HG03378 (cell line): ENCODE measurements at regions not wholly inside any gene's neighbourhood (a gene's known extent, or its start where the extent isn't known, plus 50 kb on each side); places are given as distances from the start of the nearest gene placed in this dataset.
"Not testable (repeated sequence)": the region's sequence is repeated elsewhere in the genome, so short reads cannot be mapped to it uniquely, and the experiment has no call there.

Experiments used
- ATAC-seq: cut with Tn5 transposase; IDR thresholded peaks from one replicate; pipeline ENCODE4 v1.9.1; 2021; ENCODE audit warnings: mild to moderate bottlenecking, moderate library complexity; ENCODE audit not compliant: unreplicated experiment

DNA sequence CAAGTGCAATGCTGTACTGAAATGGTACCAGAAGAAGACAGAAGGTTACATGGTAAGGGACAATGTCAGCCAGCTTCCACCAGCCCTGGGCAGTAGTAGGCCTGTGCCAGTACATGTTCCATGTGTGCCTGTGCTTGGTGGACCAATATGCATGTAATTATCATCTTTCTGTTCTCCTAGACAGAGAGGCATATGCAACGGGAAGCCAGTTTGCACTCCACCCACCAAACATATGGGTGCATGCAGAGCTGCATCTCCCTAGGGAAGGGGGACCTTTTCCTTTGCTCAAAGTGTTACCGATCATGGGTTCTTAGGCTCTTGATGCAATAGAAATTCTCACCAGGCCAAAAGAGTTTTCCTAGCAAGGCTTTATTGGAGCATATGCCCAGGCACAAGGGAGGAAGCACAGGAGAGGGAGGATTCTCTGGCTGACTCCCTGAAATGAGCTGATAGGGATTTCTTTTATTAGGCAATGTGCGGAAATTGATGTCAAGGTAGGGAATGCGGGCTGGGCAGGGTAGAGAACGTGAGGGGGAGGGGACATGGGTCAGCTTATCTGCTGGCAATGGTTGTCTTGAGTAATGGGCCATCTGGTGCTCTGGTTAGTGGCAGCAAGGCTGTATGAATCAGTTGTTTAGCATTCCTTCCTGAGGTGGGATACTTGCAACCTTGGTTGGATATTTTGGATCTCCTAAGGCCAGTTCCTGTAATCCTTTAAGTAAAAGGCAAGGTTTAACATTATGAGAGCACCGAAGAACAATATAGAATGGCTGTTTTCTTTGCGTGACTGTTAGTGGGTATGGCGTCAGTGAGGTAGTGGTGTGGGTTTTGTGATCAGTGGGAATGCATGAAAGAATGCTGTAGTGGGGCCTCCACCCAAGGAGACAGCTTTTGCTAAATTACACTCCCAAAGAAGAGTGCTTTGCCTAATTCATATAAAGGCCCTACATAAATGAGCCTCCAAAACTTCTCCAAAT, 102.5 kb downstream of the CDRT15L2 start:
- ATAC-seq = not testable (repeated sequence)

DNA sequence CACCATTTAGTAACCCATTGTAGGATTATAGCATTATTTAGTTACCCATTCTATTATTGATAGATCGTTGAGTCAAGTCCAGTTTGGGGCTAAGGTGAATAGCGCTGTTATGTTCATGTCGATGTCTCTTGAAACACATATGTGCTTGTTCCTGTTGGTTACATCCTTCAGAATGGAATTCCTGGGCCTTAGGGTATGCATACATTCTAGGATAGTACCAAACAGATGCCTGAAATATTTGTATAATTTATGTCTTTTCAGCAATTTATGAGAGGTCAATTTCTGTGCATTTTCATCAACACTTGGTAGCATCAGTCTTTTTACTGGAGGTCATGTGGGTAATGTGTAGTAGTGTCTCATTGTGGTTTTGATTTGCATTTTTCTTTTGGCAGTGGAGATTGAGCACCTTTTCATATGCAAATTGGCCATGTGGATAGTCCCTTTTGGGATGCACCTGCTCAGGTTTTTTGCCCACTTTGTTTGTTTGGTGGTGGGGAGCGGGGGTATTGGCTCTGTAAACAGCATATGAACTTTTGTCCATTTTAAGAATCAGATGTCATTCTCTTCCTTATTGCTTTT, 104.2 kb downstream of the CDRT15L2 start:
- not testable (repeated sequence) for ATAC-seq

DNA sequence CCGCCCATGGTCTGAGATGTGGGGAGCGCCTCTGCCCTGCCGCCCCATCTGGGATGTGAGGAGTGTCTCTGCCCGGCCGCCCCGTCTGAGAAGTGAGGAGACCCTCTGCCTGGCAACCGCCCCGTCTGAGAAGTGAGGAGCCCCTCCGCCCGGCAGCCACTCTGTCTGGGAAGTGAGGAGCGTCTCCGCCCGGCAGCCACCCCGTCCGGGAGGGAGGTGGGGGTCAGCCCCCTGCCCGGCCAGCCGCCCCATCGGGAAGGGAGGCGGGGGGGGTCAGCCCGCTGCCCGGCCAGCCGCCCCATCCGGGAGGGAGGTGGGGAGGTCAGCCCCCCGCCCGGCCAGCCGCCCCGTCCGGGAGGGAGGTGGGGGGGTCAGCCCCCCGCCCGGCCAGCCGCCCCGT, 105.5 kb downstream of the CDRT15L2 start:
- ATAC-seq = not testable (repeated sequence)

DNA sequence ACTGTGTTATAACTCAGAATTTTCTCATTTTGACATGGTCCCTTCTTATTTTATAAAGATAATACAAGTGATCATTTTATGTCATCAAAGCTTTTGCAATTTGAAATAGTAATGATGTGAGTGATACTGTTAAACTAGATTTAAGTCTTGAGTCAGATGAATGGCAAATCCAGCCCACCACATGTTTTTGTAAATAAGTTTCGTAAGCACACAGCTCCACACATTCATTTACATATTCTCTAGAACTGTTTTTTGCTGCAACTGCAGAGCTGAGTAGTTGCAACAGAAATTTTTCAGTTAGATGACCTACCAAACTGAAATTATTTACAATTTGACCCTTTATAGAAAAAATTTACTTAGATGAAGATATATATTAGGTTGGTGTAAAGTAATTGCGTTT, 108.1 kb downstream of the CDRT15L2 start:
- not testable (repeated sequence) for ATAC-seq

DNA sequence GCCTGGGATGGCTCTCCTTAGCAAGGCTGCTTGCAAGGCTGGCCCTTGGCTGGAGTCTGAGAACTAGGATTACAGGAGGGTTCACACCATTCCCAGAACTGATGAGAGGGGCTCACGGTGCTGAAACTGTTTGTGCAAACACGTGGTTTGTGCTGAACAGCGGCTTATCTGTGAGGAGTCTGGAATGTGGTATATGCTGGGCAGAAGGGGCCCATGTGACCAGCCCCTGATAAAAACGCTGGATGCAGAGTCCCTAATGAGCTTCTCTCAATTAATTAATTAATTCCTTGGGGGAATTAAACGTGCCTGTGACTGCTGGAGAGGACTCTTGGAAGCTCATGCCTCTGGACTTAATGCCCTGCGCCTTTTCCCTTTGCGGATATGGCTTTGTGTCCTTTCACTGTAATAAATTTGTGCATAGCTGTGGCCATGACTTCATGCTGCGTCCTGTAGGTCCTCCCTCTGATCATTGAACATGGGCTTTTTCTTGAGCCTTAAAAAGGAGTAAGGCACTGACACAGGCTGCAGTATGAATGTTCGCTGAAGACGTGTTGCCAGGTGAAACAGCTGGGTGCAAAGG, 109.7 kb downstream of the CDRT15L2 start:
- ATAC-seq = not testable (repeated sequence)

DNA sequence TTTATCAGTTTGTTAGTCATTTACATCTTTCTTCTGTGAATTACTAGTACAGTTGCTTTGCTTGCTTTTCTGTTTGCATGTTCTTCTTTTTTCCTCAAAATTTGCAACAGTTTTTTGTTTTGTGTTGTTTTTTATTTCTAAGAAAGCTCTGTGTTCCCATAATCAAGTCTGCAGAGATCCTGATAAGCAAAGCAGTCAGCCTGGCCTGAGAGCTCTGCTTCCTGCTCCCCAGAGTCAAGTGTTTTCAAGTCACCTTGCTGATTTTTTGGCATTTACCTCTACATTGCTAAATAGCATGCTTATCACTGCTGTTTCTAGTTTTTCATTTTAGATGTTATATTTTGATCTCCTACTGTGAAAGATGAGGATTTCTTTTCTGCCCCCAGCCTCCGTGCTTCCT, 113.2 kb downstream of the CDRT15L2 start:
- ATAC-seq = not testable (repeated sequence)

DNA sequence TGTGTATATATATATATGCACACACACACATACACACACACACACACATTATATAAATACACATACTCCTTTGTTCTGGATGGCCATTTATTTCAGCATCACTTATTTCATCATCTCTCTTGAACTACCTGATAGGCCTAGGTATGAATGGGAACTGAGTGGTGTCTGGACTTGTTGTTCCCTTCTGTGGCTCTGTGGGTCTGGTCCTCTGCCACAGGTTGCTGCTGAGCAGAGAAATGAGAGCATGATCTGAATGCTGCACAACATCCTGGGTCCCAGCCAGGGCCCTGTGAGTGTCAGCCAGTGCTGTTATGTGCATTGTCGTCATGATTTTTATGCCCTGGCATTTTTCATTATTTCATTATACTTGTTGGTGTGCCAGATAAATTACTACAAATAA, 116.3 kb downstream of the CDRT15L2 start:
- ATAC-seq = not testable (repeated sequence)

DNA sequence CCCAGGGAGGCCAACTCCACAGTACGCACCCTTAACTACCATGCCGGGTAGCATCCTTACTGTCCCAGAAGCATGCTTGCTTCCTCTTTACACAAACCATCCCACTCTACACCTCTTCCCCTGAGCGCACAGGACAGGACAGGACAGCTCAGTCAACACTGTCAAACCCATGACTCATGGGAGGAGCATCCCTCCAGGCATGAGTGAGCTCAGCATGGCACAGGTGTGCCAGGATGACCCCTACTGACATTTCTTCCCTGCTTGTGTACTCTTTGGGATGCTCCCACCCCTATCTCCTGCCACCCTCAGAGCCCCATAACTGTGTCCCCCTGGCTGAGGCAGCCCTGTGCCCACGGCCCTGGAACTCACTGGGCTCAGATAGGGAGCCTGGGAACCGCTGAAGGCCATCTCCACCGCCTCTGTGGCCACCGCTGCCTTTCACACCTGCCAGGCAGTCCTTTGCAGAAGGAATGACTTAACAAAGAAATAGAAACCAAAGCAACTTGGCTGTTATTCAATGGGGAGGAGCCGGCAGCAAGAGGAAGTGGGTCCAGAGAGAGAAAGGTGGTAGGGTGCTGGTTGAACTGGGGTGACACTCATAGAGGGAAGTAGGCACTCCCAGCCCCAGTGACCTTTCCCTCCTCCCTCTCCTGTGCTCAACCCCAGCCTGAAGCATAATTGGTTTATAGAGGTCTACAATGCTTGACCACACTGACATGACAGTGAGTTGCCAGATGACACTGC, 119.1 kb downstream of the CDRT15L2 start:
- peak; percentile 93 for ATAC-seq

DNA sequence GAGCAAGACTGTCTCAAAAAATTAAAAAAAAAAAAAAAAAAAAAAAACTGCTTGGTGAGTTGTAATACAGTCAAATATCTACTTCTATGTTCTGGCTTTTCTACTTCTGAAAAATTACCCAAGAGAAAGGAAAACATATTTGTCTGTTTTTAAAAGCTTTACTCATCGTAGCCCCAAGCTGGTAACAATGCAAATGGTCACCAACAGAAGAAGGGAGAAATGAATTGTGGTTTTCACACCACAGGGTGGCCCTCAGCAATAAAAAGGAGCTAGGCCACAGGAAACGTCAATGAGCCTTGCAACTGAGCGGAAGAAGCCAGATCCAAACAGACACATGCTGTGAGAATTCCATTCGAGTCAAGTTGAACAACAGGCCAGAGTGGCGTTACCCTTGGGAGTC, 121.0 kb downstream of the CDRT15L2 start:
- not testable (repeated sequence) for ATAC-seq

DNA sequence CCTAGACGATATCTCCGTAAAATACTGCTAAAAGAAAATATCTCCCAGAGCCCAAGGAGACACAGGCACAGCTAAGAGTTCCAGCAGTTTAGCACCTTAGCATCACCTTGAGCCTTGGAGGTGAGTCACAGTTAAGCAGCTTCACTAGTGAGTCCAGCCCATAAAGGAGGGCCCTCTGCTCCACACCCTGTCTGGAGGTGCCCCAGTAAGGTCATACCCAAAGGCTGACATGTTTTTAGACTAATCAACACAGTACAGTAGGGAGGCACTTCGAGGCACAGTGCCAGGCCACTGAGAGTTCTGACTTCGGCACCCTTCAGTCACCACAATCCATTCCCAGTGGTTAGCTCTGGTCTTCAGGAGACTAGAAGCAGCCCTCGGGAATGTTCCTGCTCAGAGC, 121.8 kb downstream of the CDRT15L2 start:
- not testable (repeated sequence) for ATAC-seq

DNA sequence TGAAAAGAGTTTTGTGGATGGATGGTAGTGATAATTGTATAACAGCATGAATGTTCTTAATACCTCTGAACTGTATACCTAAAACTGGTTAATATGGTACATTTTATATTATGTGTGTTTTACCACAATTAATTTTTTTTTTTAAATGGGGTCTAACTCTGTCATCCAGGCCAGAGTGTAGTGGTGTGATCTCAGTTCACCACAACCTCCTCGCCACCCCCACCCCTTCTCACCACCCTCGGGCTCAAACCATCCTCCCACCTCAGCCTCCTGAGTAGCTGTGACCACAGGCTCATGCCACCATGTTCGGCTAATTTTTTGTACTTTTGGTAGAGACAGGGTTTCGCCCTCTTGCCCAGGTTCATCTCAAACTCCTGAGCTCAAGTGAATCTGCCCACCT, 123.2 kb downstream of the CDRT15L2 start:
- no peak for ATAC-seq

DNA sequence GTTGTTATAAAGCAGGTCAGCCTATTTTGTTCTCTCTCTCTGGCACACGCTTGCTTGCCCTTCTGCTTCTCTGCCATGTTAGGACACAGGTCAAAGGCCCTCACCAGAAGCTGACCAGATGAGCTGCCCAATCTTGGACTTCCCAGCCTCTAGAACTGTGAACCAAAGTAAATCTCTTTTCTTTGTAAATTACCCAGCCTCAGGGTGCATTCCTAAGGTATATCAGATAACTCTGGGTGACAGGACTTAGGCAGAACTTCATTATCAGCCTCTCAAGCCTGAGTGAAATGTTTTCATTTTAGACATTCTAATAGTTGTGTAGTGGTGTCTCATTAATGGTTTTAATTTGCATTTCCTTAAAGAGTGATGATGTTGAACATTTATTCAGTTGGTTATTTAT, 124.3 kb downstream of the CDRT15L2 start:
- no peak for ATAC-seq

DNA sequence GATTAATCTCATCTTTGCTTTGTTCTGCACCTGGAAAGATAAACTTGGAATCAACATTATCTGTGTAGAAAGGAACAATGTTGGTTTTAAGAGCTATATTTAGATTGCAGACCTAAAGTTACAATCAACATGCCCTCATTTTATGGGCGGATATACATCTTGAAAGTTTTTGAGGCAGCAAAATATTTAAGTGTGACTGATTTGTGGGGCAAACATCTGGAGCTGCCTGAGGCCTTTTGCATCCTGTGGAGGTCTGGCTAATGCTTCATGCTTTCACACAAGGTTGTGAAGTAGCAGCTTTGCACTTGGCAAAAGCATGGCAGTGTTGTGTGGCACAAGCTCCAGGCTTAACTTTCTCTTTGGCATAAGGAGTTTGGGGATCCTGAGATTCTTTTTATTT, 125.7 kb downstream of the CDRT15L2 start:
- not testable (repeated sequence) for ATAC-seq

DNA sequence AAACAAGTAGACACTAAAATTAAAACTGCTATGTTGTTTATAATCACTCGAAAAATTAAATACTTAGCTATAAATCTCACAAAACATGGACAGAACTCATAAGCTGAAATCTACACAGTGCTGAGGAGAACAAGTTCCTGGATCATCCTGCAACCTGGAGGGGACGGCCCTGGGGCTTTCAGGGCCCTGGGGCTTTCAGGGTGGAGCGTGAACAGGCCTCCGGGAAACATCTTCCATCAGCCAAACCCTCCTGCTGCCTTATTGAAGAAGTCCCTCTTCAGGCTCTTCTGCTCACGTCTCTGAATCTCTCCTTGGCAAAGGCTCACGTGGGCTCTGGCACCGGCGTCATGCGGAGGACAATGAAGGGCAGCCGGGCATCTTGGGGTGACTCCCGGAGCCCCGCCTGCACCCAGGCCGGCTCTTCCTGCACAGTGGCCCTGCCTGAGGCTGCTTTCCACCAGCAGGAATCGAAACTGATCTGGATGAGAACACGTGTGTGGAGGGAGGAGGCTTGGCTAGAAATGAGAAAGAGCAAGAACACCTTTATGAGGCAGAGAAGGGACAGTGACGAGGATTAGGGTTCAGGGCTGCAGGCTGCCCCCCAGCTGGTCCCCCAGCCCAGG, 127.3 kb downstream of the CDRT15L2 start:
- ATAC-seq = no peak

DNA sequence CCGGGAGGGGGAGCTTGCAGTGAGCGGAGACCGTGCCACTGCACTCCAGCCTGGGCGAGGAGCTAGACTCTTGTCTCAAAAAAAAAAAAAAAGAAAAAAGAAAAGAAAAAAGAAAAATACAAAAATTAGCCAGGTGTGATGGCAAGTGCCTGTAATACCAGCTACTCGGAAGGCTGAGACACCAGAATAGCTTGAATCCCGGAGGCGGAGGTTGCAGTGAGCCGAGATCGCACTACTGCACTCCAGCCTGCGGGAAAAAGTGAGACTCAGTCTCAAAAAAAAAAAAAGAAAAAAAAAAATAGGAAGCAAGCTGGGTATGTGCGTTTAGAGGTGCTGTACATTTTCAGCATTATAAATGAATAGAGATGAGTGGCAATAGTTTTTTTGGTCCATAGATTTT, 129.3 kb downstream of the CDRT15L2 start:
- ATAC-seq = not testable (repeated sequence)

DNA sequence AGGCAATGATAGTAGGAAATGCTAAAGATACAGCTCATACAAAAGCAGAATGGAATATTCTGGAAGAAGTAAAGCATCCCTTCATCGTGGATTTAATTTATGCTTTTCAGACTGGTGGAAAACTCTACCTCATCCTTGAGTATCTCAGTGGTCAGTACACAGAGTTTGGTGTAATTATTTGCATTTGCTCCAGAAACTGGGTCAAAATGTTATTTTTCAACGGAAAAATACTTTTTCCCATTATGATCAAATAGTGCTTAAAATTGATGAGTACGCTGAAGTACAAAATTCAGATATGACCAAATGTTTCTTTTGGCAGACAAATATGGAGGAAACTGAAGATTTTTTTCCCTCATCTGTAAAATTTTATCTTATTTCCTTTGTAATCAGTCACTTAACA, 137.0 kb downstream of the CDRT15L2 start:
- ATAC-seq = not testable (repeated sequence)

DNA sequence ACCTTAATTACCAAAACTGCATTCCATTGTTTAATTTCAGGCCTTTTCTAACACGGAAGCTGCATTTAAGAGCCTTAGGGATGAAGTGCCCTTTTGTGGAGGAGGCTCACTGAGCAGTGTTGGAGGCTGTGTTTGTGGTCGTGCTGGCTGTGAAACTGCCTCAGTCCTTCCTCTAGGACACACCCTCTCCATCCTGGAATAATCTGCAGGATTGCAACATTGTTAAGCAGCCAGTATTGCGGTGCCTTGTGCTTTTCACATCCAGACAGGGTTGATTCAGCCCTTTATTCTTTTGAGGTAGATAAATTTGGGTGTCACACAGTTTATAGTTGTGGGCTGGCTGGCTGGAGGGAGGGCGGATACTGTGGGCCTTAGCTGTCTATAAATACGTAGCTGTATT, 141.6 kb downstream of the CDRT15L2 start:
- no peak for ATAC-seq

DNA sequence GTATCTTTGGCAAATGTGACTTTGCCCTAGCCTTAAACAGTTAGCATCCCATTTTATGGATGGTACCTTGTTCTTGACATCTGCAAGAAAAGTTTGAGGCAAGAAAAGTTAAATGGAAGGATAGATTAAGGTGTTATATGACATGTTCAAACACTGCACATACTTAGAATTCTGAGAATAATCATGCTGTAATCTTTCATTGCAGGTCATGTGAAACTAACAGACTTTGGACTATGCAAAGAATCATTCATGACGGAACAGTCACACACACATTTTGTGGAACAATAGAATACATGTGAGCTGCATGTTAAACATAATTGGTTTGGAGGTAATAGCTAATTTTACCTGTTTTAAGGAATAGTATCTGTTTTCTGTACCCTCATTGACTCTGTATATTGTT, 144.9 kb downstream of the CDRT15L2 start:
- not testable (repeated sequence) for ATAC-seq

DNA sequence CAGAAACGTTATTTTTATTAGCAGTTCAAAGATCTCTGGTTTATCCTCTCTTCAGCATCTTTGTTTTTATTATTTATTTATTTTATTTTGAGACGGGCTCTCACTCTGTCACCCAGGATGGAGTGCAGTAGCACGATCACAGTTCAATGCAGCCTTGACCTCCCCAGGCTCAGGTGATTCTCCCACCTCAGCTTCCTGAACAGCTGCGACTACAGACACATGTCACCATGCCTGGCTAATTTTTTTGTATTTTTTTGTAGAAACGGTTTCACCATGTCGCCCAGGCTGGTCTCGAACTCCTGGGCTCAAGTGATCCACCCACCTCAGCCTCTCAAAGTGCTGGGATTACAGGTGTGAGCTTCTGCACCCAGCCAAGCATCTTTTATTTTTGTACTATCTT, 147.7 kb downstream of the CDRT15L2 start:
- not testable (repeated sequence) for ATAC-seq

DNA sequence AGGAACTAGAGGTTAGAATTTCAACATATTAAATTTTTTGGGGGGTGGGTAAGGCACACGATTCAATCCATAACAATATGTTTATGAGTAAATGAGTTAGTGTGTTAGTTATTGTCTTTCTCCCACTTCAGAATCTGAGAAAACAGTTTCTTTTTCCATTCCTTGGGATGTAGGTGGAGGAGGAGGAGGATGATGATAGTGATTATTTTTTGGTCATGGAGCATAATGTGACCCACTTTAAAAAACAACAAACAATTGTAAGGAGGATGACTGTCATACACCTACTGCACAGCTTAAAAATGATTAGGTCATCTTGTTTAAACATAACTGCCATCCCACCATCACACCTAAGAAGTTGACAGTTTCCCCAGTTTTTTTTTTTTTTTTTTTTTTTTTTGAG, 148.7 kb downstream of the CDRT15L2 start:
- no peak for ATAC-seq

DNA sequence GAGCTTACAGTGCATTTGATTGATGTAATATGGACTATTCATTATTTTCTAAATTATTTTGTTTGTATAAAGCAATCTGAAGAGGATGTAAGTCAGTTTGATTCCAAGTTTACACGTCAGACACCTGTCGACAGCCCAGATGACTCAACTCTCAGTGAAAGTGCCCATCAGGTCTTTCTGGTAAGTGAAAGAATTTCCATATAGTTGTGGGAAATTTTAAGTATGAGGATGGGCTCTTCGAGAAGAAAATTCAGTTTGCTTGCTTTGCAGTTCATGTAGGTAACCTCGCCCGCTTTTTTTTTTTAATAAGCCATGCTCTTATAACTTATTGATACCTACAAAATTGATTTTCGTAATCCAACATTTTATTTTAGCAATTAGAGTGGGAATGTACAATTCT, 151.6 kb downstream of the CDRT15L2 start:
- ATAC-seq = not testable (repeated sequence)
